Hindlimb muscle (tissue), 1 donor: ENCODE measurements at regions not wholly inside any gene's neighbourhood (a gene's known extent, or its start where the extent isn't known, plus 50 kb on each side); places are given as distances from the start of the nearest gene placed in this dataset.
"Not testable (repeated sequence)": the region's sequence is repeated elsewhere in the genome, so short reads cannot be mapped to it uniquely, and the experiment has no call there.

Experiments used
- DNase-seq: peaks from one replicate; pipeline ENCODE4 v3.0.0-alpha.2; 2013

DNA sequence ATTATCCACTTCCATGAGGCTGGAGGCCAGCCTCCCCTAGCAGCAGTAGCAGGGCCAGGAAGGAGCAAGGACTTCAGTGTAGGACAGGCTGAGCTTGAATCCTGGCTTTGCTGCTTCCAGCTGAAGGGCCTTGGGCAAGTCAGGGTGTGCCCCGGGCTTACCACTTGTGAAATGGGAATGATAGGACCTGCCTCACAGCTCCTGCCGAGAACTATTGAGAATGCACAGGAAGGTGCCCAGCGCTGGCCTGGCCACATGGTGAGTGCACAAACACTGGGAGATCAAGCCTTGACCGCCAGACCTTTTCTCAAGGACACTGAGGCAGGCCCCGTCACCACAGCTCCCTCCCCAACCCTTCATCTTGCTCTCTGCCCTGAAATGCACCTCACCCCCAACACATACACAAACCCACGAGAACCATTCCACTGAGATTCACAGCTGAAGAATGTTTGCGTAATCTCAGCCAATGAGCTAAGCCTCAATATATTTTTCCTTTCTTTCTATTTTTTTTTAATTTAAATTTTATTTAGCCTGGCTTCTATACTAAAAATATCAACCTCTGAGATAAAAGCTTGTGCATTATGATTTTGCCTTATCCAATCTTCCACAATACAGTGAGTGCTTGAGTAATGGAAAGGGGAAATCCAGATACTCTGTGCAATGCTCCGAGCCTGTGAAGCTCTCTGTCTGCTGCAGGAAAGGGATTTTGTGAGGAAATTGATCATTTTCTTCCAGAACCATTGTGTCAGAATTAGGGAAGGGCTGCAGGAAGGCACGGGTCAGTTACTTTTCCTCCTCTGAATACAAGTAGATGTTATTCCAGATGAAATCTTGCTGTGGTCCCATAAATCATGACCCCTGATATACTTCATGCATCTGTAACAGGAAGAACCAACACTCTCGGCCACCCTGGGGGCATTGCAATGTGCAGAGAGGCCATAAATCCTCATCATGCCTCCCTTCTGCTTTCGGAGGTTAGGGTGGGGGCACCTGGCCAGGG, 193.9 kb downstream of the TLE3 start:
- DNase-seq, result no peak

DNA sequence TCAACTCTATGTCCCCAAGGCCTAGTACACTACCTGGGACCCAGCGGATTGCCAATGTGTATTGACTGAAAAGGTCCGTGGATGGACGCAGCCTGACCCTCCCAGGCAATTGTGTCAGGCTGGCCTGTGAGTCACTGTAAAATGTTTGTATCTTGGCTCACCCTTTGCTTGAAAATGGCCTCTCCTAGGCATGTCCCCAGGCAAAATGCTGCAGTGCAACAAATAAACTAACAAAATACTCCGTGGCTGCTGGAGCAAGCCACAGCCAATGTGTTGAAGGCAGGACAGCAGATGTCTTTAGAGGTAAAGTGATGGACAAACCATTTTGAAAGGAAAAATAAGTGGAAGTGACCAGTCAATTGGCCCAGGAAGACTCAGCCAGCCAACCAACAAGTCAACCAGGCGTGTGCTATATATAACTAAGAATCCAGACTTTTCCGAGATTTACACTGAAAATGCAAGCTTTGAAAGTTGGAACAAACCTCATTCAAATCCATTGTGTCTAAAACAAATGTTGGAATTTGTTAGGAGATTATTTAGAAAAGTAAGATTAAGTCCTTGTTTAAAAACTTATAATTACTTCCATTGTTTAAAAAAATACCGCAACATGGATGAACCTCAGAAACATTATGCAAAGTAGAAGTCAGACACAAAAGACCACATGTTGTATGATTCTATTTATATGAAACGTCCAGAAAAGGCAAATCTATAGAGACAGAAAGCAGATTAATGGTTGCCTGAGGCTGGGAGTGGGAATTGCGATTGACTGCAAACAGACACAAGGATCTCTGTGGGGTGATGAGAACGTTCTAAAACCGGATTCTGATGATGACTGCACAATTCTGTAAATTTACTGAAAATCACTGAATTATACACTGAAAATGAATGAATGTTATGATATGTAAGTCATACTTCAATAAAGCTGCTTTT, 191.2 kb downstream of the TLE3 start:
- DNase-seq, result no peak

DNA sequence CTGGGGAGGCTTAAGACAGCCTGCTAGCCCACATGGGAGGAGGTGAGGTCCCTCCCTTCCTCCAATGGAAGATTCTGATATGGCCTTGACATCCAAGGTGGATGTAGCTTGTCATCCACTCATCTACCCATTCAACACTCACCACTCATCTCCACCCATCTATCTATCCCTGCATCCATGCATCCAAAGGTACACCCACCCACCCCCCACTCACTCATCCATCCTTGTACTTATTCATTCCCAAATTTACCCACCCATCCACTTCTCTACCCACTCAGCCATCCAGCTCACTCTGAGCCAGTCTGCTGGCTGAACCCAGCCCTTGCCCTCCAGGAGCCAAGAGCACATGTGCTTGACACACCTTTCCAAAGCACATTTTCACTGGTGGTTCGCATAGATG, 189.7 kb downstream of the TLE3 start:
- DNase-seq, result no peak

DNA sequence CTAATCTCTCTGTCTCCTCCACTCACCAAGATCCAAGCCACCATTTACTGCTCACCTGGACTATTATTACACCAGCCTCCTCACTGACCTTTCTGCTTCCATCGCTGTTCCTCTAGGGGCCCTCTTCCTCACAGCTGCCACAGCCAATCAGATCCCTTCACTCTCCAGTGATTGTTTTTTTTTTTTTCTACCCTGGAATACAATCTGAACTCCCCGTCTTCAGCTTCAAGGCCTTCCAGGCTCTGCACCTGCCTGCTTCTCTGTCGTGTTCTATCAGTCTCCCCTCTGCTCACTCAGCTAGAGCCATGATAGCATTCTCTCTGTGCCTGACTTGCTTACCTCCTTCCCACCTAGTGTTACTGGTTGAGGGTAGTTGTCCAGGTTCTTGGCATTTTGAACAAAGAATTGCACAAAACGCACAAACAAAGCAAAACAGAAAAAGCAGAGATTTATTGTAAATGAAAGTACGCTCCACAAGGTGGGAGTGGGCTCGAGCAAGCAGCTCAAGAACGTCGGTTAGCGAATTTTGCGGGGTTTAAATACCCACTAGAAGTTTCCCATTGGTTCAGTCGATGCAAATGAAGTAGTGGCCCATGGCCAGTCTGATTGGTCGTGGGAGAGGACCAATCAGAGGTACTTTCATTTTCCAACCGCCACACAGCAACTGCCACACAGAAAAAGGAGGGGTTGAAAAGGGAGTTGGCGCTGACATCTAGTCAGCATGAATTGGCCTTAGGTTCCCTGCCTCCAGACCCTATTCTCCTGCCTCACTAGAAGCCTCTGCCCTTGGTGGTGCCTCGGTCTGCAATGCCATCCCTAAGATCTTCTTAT, 188.9 kb downstream of the TLE3 start:
- DNase-seq, result no peak

DNA sequence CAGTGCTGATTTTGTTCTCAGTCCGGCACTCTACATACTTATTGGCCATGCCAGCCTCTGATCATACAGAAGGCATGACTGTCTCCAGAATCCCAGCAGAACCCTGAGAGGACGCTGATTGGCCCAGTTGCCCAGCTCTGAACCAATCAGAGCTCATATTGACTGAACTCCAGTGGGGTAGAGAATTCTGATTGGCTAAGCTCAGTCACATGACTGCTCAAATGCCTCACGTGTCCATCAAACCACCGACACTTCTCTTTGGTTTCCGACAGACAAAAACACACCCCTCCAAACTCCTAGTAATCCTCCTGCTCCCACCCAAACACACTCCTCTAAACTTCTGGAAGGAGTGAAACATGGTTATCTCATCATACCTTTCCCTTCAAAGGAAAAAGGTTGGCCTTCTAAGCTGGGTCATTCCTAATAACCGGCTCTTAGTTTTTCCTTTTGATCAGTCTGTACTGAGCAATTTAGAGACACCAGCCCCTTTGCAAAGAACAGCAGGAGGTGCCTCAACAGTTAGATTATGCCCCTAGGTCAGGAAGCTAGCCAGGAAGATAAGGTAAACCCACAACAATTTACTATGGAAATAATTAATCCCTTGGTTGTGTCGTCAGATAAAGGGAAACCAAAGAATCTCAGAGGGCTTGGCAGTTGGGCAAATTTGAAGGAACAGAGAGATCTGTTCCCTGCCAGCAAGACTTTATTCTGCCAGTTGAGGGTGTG, 187.8 kb downstream of the TLE3 start:
- no peak for DNase-seq

DNA sequence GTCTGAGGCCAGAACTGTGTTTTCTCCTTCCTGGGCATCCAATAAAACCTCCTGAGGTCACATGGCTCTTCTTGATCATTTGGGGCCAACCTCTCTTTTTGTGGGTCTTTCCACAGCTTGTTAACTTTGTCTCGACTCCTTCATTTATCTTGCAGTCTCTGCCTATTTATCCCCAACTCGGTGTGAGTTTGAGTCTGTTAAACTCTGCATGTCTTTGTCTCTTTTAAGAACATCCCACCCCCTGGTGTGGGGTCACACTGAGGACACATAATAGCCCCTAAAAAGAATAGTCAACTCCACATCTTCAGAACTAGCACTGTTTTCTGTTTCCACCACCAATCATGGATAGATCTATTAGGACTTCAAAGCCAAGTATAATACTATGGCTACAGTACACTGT, 187.2 kb downstream of the TLE3 start:
- DNase-seq, result no peak

DNA sequence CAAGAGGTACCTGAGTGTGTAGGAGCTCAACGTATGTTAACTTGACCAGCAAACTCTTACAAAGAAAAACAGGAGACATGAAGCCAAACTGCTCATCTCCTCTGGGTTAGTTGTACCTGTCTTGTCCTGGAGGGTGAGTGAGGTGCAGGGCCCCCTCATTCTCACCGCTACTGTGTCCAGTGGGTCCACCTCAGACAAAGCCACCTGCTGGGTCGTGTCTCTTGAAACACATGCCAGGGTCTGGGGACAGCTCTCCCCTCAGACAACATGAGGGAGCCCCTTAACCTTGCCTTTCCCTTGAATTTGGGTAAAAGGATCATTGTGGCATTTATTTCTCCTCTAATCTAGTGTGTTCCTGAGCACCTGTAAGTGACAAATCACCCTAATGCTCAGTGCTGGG, 185.6 kb downstream of the TLE3 start:
- no peak for DNase-seq

DNA sequence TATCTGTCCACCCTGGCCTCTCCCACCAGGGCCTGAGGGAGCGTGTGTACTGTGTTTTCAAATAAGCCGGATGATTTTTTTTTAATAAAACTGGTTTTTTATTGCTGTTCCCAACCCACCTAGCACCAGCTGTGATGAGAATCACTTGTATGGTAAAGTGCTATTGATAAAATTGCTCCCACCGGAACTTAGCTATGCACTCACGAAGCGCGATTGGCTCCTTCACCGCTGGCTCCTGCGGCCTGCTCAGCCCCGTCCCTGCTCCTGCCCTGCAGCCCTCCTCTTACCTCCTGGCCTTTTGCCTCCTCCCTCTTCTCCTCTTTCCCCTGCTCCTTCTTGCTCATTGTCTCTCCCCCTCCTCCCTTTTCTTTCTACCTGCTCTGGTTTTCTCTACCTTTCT, 183.7 kb downstream of the TLE3 start:
- DNase-seq, result no peak

DNA sequence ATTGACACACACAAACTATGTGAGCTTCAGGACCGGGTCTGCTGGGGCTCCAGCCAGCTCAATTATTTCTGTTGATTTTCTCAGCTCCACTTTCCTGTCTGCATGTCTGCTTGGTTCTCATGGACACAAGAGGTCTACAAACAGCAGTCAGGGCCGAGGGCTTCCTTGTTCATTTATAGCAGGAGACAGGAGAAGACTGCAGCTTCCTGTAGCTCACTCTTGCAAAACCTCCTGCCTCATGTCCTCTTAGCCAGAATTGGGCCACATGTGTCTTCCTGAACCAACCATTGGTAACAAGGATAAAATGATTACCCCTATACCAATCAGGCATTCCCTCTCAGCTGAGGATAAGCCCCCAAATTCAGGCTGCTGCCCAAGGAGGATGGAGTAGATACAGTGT, 182.8 kb downstream of the TLE3 start:
- DNase-seq, result no peak

DNA sequence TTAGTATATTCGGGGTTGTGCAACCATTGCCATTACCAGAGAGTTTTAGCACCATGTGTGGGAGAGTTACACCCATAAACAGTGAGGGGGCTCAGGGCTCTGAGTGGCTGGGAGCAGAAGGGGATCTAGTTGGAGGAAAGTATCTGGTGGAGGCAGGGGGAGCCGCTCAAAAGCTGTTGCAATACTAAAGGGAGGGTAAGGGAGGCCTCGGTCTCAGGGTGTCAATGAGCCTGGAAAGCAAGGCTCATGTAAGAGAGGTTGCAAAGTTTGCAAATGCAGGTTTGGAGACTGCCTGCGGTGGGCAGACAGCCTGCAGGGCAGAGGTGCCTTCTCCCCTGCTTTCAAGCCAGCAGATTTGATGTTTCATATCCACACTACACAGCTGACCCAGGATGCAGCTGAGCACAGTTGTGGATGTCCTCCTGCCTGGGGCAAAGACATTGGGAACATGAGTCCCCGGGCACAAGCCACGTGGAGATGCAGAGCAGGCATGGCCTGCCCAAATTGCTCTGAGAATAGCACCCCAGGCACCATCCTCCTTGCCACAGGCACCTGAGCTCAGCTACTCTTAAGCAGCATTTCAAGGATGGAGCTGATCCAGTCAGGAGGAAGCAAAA, 181.4 kb downstream of the TLE3 start:
- no peak for DNase-seq

DNA sequence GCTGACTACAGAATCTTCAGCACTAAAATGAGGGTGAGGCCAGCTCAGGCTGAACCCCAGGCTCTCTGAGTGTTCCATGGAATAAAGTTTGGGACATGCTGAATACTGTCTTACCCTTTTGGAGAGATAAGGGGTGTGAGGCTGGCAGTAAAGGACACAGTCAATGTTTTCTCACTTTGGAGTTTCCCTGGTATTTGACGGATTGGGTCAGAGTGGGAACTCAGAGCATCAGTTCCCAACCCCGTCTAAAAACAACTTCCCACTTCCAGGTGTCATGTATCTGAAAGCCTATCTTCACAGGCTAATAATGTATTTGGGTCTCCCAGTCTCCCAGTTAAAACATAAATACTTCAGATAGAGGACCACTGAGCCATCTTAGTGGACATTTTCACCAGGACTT, 180.7 kb downstream of the TLE3 start:
- DNase-seq, result no peak

DNA sequence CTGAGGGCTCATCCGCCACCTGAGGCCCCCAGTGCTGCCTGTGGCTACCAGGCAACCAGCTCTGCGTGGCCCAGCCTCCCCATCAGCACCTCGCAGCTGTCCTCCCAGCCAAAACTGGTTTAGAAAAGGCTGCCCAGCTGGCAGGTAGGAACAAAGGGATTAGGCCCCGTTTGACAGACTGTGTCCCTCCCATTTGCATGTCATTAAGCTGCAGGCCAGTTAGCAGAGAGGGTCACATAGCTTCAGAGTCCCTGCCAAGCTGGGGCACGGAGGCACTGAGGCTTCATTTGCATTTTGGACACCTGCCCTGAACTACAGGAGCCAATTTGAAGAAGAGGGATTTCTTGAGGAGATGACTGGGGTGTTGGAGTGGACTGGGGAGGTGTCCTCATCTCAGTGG, 177.9 kb downstream of the TLE3 start:
- DNase-seq, result no peak

DNA sequence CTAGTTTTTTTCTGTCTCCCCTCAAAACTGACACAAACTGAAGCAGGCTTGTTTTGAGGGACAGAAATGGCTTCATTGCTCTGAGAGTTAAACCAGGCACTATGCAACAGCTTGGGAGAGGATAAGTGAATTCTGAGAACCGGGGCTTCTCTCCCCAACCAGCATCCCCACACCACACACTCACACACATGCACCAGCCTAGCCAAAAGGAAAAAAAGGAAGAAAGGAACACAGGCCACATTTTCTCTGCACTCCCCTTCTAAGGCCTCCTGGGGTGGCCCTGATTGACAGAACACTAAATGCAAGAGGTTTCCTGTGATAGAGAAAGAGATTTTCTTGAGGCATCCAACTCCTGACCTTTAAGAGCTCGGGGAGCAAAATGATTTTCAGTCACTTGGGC, 177.5 kb downstream of the TLE3 start:
- DNase-seq, result no peak

DNA sequence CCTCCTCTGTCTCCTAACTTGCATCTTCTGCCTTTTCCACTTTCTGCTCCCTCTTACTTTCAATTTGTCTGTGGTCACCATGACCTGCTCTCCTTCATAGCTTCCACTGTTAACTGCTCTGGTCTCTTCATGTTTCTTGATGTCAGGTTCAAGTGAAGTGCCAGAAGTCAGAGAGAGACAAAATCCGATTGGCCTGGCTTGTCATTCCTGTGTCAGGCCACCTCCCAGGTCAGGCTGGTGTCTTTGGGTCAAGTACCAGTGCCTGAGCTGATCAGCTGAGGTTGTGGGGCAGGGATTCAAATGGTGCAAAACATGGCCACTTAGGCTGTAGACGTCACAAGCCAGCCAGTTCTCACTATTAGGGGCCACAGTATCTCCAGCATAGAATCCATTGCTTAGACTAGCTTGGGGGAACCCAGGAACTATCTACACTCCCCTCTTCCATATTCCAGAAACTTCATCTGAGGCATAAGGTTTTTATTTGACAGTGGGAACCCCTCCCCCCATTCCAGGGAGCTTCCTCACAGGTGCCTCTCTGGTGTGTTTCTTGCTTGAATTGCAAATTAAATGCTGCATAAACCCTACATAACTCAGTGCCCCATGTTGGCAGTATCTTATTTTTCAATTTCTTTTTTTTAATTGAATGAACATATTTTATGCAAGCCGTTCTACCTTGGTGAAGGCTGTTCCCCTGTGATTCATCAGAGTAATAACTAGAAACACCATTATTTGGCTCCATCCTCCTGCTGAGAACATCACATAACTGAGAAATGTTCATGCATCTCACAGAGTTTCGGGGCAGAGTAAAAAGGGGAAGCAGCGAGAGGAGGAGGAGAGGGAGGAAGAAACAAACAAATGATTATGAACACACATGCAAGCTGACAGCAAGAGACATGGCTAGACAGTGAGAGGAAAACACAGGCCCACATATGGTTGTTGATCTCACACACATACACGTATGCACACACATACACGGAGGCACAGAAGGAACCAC, 175.8 kb downstream of the TLE3 start:
- DNase-seq, result no peak

DNA sequence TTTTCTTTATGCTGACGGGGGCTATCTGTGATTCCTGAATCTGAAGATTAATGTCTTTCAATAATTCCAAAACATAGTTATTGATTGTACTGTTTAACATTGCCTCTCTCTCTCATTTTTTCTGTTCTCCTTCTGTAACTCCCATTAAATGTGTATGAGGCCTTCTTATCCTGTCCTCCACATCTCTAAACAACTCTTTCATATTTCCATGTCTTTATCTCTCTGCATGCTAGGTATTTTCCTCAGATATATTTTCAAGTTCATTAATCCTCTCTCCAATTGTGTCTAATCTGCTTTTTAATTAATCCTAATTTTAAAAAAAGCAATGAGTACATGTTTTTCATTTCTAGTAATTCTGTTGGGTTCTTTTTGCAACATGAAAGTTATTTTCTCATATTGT, 173.2 kb downstream of the TLE3 start:
- DNase-seq, result no peak

DNA sequence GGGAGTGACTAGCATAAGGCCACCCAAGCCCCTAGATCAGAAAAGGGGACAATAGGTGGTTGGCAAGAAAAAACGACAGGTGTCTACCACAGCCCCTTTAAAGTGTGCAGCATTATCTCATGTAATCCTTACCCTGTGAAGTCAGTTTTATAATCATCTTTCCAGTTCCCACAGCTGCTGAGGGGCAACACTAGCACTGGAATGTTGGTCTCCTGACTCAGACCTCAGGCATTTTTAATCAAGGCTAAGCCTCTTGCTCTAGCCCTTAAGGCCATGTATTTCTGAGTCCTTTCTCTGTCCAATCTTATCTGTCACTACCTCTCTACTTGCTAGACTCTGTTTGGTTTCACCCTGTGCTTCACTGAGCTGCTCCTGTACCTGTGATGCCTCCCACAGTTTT, 171.7 kb downstream of the TLE3 start:
- no peak for DNase-seq

DNA sequence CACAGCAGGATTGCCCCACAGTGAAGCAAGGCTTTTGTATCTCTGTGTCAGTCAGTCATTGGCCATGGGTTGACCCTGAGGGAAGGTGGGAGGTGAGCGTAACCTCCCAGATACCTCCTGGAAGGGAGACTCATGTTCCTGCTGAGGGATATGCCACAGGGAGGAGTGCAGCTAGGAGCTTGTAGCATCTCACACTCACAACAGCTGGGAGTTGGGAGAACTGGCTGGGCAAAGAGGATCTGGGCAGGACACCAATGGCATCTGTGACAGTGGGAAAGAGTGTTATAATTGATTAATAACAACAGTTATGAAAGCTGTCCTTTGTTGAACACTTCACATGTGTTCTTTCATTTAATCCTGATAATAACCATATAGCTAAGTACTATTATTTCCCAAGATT, 171.0 kb downstream of the TLE3 start:
- no peak for DNase-seq

DNA sequence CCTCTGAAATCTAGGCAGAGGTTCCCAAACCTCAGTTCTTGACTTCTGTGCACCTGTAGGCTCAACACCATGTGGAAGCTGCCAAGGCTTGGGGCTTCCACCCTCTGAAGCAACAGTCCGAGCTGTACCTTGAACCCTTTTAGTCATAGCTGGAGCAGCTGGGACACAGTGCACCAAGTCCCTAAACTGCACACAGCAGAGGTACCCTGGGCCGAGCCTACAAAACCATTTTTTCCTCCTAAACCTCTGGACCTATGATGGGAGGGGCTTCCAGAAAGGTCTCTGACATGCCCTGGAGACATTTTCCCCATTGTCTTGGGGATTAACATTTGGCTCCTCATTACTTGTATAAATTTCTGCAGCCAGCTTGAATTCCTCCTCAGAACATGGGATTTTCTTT, 168.8 kb downstream of the TLE3 start:
- not testable (repeated sequence) for DNase-seq

DNA sequence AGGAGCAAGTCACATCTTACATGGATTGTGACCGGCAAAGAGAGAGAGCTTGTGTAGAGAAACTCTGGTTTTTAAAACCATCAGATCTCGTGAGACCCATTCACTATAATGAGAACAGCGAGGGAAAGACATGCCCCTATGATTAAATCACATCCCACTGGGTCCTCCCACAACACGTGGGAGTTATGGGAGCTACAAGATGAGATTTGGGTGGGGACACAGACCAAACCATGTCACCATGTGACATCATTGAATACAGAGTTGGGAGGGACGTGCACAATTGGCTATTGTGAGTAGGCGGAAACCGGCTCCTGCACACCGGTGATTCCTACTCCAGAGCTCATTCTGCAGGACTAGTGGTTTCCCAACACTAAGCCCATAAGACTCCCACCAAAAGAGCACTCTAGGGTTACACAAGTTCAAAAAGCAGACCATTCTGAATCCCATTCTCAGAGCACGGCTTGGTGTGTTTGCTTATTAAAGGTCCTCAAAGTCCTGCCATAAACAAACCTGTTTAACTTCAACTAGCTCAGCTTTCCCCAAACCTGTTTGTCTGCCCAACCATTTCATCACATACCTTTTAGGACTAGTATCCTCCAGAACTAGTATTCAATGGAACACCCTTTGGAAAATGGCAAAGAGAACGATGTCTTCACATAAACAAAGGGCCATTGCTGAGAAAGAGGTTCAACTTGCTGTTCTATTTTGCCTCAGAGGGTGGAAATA, 167.6 kb downstream of the TLE3 start:
- DNase-seq, result no peak
